AG04449 (cell line): ENCODE measurements at regions not wholly inside any gene's neighbourhood (a gene's known extent, or its start where the extent isn't known, plus 50 kb on each side); places are given as distances from the start of the nearest gene placed in this dataset.

Source experiments
- CTCF ChIA-PET: fragments of 350-600 bp; formaldehyde crosslinking; extraction: SDS; loops from one replicate; lab custom pipeline; 2021; ENCODE audit warnings: antibody characterized with exemption; lab: Yijun Ruan, JAX
- POLR2A ChIA-PET: fragments of 400-600, 350-600 bp; formaldehyde crosslinking; extraction: SDS; loops from one replicate; lab custom pipeline; 2020; ENCODE audit warnings: antibody characterized with exemption, inconsistent platforms; lab: Yijun Ruan, JAX
- DNase-seq: peaks from one replicate; pipeline ENCODE4 v3.0.0-alpha.2; 2010; ENCODE audit warnings: low read depth, low spot score
- H3K4me3 ChIP-seq: 2 replicates; pipeline ENCODE4 v1.5.1; 2011; ENCODE audit warnings: low read depth, mild to moderate bottlenecking, control low read depth, low read length
- CTCF ChIP-seq: IDR thresholded peaks from one replicate; pipeline ENCODE4 v1.5.1; 2011; ENCODE audit warnings: mild to moderate bottlenecking, moderate library complexity, low read length, control low read depth, inconsistent platforms; ENCODE audit not compliant: insufficient read depth; ENCODE audit errors: missing control alignments

GRCh38 chr13:105370011-105370650, 1165.3 kb downstream of the EFNB2 start:
- H3K4me3 ChIP-seq, result no peak overlapping the region
- ChIA-PET POLR2A (interaction anchor here (0.5 kb wide), 1 partner anchor 35 kb away, joined by 3 read pairs; no protein-coding TSS in a partner anchor), CTCF (no interaction called here)
- DNase-seq, result peak; percentile 31
- TF ChIP-seq CTCF, result no peak

GRCh38 chr13:105368781-105369180, 1166.7 kb downstream of the EFNB2 start:
- DNase-seq, result no peak
- no peak overlapping the region for H3K4me3 ChIP-seq
- TF ChIP-seq CTCF, result no peak
- POLR2A ChIA-PET, result no interaction called here
- CTCF ChIA-PET, result no interaction called here

GRCh38 chr13:105365831-105366230, 1169.6 kb downstream of the EFNB2 start:
- no peak for DNase-seq
- ChIA-PET POLR2A (interaction anchor here (0.6 kb wide), 1 partner anchor 726 kb away, joined by 3 read pairs; no protein-coding TSS in a partner anchor), CTCF (interaction anchor here (1.8 to 2.3 kb wide), 2 partner anchors 17 to 592 kb away, joined by 5 read pairs; no protein-coding TSS in a partner anchor)
- no peak for TF ChIP-seq CTCF
- H3K4me3 ChIP-seq, result no peak overlapping the region

GRCh38 chr13:105365021-105365550, 1170.4 kb downstream of the EFNB2 start:
- no peak for DNase-seq
- CTCF ChIA-PET, result interaction anchor here (1.8 to 2.3 kb wide), 2 partner anchors 17 to 592 kb away, joined by 5 read pairs; no protein-coding TSS in a partner anchor
- no peak for TF ChIP-seq CTCF
- no peak overlapping the region for H3K4me3 ChIP-seq
- POLR2A ChIA-PET, result no interaction called here

GRCh38 chr13:105364191-105364590, 1171.3 kb downstream of the EFNB2 start:
- no peak for TF ChIP-seq CTCF
- ChIA-PET POLR2A (no interaction called here), CTCF (interaction anchor here (1.8 to 2.3 kb wide), 2 partner anchors 16 to 591 kb away, joined by 5 read pairs; no protein-coding TSS in a partner anchor)
- no peak overlapping the region for H3K4me3 ChIP-seq
- no peak for DNase-seq

- ChIA-PET CTCF (interaction anchor here (1.8 to 2.3 kb wide), 2 partner anchors 15 to 590 kb away, joined by 5 read pairs; no protein-coding TSS in a partner anchor), POLR2A (no interaction called here)
- H3K4me3 ChIP-seq, result no peak overlapping the region
- no peak for DNase-seq
- no peak for TF ChIP-seq CTCF
Measured at GRCh38 chr13:105363261-105364190, 1171.9 kb downstream of the EFNB2 start.
